ENCODE measurements at regions not wholly inside any gene's neighbourhood (a gene's known extent, or its start where the extent isn't known, plus 50 kb on each side); places are given as distances from the start of the nearest gene placed in this dataset.
"Not testable (repeated sequence)": the region's sequence is repeated elsewhere in the genome, so short reads cannot be mapped to it uniquely, and the experiment has no call there.

- no peak overlapping the region for H3K27ac Mint-ChIP-seq
- no peak overlapping the region for H3K4me3 Mint-ChIP-seq (ENCODE audit: low read depth)
- peaks cover 3% of the 10 kb centered on the region for H3K36me3 Mint-ChIP-seq (ENCODE audit: insufficient read depth)
- no peaks in the 10 kb centered on the region for H3K27me3 Mint-ChIP-seq
- no peak for DNase-seq (ENCODE audit: low spot score, unreplicated experiment)
- TF ChIP-seq CTCF (IDR thresholded peaks at IDR 0.05; ENCODE audit: unreplicated experiment), result no peak
- peaks cover 8% of the 10 kb centered on the region for H3K9me3 Mint-ChIP-seq (ENCODE audit: low read depth)
- H3K4me1 Mint-ChIP-seq (ENCODE audit: low read depth), result no peaks in the 10 kb centered on the region
These were observed 1124.7 kb upstream of the ACVR2A start for GRCh38 chr2:146720170-146720569.

- TF ChIP-seq CTCF (IDR thresholded peaks at IDR 0.05; ENCODE audit: unreplicated experiment), result no peak
- Mint-ChIP-seq H3K27ac (no peak overlapping the region), H3K9me3 (ENCODE audit: low read depth) (peaks cover 12% of the 10 kb centered on the region), H3K27me3 (no peaks in the 10 kb centered on the region), H3K36me3 (ENCODE audit: insufficient read depth) (peaks cover 3% of the 10 kb centered on the region), H3K4me1 (ENCODE audit: low read depth) (no peaks in the 10 kb centered on the region), H3K4me3 (ENCODE audit: low read depth) (no peak overlapping the region)
- no peak for DNase-seq (ENCODE audit: low spot score, unreplicated experiment)
These were observed 1128.2 kb upstream of the ACVR2A start for GRCh38 chr2:146716591-146716990.

- no peak overlapping the region for H3K27ac Mint-ChIP-seq
- no peaks in the 10 kb centered on the region for H3K4me1 Mint-ChIP-seq (ENCODE audit: low read depth)
- no peak overlapping the region for H3K4me3 Mint-ChIP-seq (ENCODE audit: low read depth)
- peaks cover 14% of the 10 kb centered on the region for H3K9me3 Mint-ChIP-seq (ENCODE audit: low read depth)
- DNase-seq (ENCODE audit: low spot score, unreplicated experiment), result no peak
- no peaks in the 10 kb centered on the region for H3K27me3 Mint-ChIP-seq
- H3K36me3 Mint-ChIP-seq (ENCODE audit: insufficient read depth), result no peaks in the 10 kb centered on the region
- no peak for TF ChIP-seq CTCF (IDR thresholded peaks at IDR 0.05; ENCODE audit: unreplicated experiment)
These were observed 1135.8 kb upstream of the ACVR2A start for GRCh38 chr2:146709004-146709403.

- Mint-ChIP-seq H3K9me3 (ENCODE audit: low read depth) (peaks cover 31% of the 10 kb centered on the region), H3K4me1 (ENCODE audit: low read depth) (peaks cover 2% of the 10 kb centered on the region), H3K4me3 (ENCODE audit: low read depth) (no peak overlapping the region), H3K36me3 (ENCODE audit: insufficient read depth) (peaks cover 2% of the 10 kb centered on the region), H3K27me3 (no peaks in the 10 kb centered on the region), H3K27ac (no peak overlapping the region)
- no peak for DNase-seq (ENCODE audit: low spot score, unreplicated experiment)
- no peak for TF ChIP-seq CTCF (IDR thresholded peaks at IDR 0.05; ENCODE audit: unreplicated experiment)
These were observed 1143.6 kb upstream of the ACVR2A start for GRCh38 chr2:146701183-146701582.

GRCh38 chr2:146697307-146697706, 1147.5 kb upstream of the ACVR2A start:
- no peak for DNase-seq (ENCODE audit: low spot score, unreplicated experiment)
- H3K4me3 Mint-ChIP-seq (ENCODE audit: low read depth), result no peak overlapping the region
- H3K9me3 Mint-ChIP-seq (ENCODE audit: low read depth), result peaks cover 14% of the 10 kb centered on the region
- no peak overlapping the region for H3K27ac Mint-ChIP-seq
- peaks cover 1% of the 10 kb centered on the region for H3K36me3 Mint-ChIP-seq (ENCODE audit: insufficient read depth)
- peaks cover 5% of the 10 kb centered on the region for H3K4me1 Mint-ChIP-seq (ENCODE audit: low read depth)
- TF ChIP-seq CTCF (IDR thresholded peaks at IDR 0.05; ENCODE audit: unreplicated experiment), result no peak
- H3K27me3 Mint-ChIP-seq, result no peaks in the 10 kb centered on the region

- H3K27me3 Mint-ChIP-seq; DNase-seq (ENCODE audit: low spot score, unreplicated experiment); H3K4me1 Mint-ChIP-seq (ENCODE audit: low read depth); H3K36me3 Mint-ChIP-seq (ENCODE audit: insufficient read depth); H3K4me3 Mint-ChIP-seq (ENCODE audit: low read depth): not testable (repeated sequence)
- peaks cover 12% of the 10 kb centered on the region for H3K9me3 Mint-ChIP-seq (ENCODE audit: low read depth)
- H3K27ac Mint-ChIP-seq, result peak overlapping the region; percentile 86
These were observed 1148.0 kb upstream of the ACVR2A start for GRCh38 chr2:146696787-146697186.

Data from progenitor cell of endocrine pancreas (in vitro differentiated cells).